ENCODE measurements at regions not wholly inside any gene's neighbourhood (a gene's known extent, or its start where the extent isn't known, plus 50 kb on each side); places are given as distances from the start of the nearest gene placed in this dataset.

- TF ChIP-seq YY1 (IDR thresholded peaks at IDR 0.05; ENCODE audit: low read depth) (no peak), NFIC (IDR thresholded peaks at IDR 0.05) (no peak), TEAD4 (IDR thresholded peaks at IDR 0.05) (no peak), TCF12 (IDR thresholded peaks at IDR 0.05; ENCODE audit: low read depth) (no peak), MAX (IDR thresholded peaks at IDR 0.05) (no peak), TAF1 (IDR thresholded peaks at IDR 0.05; ENCODE audit: low read depth) (no peak), USF1 (IDR thresholded peaks at IDR 0.05) (no peak), RAD21 (IDR thresholded peaks at IDR 0.05; ENCODE audit: low read depth) (no peak), ZBTB7A (IDR thresholded peaks at IDR 0.05; ENCODE audit: low read depth) (no peak), EP300 (IDR thresholded peaks at IDR 0.05; ENCODE audit: borderline replicate concordance) (no peak), EGR1 (IDR thresholded peaks at IDR 0.05) (no peak), CREB1 (IDR thresholded peaks at IDR 0.05; ENCODE audit: low read depth) (no peak), FOXM1 (IDR thresholded peaks at IDR 0.05; ENCODE audit: borderline replicate concordance, low read depth) (no peak), CEBPB (IDR thresholded peaks at IDR 0.05) (no peak)
- TF ChIP-seq, protein P1, sequence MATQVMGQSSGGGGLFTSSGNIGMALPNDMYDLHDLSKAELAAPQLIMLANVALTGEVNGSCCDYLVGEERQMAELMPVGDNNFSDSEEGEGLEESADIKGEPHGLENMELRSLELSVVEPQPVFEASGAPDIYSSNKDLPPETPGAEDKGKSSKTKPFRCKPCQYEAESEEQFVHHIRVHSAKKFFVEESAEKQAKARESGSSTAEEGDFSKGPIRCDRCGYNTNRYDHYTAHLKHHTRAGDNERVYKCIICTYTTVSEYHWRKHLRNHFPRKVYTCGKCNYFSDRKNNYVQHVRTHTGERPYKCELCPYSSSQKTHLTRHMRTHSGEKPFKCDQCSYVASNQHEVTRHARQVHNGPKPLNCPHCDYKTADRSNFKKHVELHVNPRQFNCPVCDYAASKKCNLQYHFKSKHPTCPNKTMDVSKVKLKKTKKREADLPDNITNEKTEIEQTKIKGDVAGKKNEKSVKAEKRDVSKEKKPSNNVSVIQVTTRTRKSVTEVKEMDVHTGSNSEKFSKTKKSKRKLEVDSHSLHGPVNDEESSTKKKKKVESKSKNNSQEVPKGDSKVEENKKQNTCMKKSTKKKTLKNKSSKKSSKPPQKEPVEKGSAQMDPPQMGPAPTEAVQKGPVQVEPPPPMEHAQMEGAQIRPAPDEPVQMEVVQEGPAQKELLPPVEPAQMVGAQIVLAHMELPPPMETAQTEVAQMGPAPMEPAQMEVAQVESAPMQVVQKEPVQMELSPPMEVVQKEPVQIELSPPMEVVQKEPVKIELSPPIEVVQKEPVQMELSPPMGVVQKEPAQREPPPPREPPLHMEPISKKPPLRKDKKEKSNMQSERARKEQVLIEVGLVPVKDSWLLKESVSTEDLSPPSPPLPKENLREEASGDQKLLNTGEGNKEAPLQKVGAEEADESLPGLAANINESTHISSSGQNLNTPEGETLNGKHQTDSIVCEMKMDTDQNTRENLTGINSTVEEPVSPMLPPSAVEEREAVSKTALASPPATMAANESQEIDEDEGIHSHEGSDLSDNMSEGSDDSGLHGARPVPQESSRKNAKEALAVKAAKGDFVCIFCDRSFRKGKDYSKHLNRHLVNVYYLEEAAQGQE (IDR thresholded peaks at IDR 0.05; ENCODE audit: low read depth) = no peak
These were observed 332.1 kb downstream of the UQCRFS1 start for GRCh38 chr19:28880735-28881401.

DNA sequence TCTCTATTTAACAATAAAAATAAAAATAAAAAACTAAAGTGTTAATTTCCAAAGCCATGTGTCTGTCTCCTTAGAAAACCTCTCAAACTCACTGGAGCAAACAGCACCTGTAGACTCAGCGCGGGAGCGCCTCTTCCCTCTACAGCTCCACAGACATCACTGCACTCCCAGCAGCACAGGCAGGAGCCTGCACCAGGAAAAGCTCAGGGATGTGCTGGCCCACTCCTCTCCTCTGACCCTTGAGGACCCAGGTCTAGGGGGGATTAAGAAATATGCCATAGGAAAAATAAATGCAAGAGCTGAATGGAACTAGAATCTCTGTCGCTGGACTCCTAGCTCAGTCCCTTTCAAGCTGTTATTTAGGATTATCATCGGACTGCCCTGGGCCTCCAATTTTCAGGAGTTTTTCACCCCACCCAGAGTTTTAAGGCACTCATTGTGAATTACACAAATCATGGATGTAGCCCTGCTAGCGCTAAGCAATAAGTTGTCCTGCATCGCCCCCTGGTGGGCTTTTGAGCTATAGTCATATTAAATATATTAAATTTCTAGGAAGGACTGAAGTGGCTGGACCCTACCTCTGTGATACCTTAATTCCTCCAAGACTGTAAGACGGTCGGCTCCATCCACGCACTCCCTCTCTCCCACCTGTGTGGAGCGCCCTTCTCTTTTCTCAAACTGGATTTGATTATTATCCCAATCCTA is 333.9 kb downstream of the UQCRFS1 start:
- no peak for TF ChIP-seq NFIC (IDR thresholded peaks at IDR 0.05)
- peak; percentile 77 for TF ChIP-seq RAD21 (IDR thresholded peaks at IDR 0.05; ENCODE audit: low read depth)

DNA sequence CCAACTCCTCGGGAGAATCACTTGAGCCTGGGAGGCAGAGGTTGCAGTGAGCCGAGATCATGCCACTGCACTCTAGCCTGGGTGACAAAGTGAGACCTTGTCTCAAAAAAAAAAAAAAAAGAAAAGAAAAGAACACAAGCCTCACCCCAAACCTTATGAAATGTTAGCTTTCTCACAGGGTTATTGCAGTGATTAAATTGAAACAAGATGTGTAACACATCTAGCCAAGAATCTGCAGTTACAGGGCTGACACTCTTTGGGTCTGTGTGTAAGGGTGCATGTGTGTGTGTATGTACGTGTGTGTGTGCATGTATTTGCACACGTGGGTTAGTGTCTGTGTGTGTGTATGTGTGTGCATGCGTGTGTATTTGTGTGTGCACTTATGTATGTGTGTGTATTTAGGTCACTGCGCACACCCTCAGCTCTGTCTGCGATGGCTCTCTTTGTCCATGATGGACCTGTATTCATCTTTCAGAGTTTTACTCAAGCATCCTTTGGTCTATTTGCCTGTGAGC is 336.3 kb downstream of the UQCRFS1 start:
- TF ChIP-seq NFIC (IDR thresholded peaks at IDR 0.05) (no peak), TCF12 (IDR thresholded peaks at IDR 0.05; ENCODE audit: low read depth) (no peak), RAD21 (IDR thresholded peaks at IDR 0.05; ENCODE audit: low read depth) (no peak), ZBTB7A (IDR thresholded peaks at IDR 0.05; ENCODE audit: low read depth) (no peak), EGR1 (IDR thresholded peaks at IDR 0.05) (no peak), TAF1 (IDR thresholded peaks at IDR 0.05; ENCODE audit: low read depth) (no peak), EP300 (IDR thresholded peaks at IDR 0.05; ENCODE audit: borderline replicate concordance) (no peak), TEAD4 (IDR thresholded peaks at IDR 0.05) (no peak), CREB1 (IDR thresholded peaks at IDR 0.05; ENCODE audit: low read depth) (no peak)
- TF ChIP-seq, protein P1 (IDR thresholded peaks at IDR 0.05; ENCODE audit: low read depth) = no peak

GRCh38 chr19:28874742-28875141 is 338.2 kb downstream of the UQCRFS1 start:
- TF ChIP-seq USF1 (IDR thresholded peaks at IDR 0.05) = no peak
- no peak for TF ChIP-seq NFIC (IDR thresholded peaks at IDR 0.05)
- no peak for TF ChIP-seq FOXM1 (IDR thresholded peaks at IDR 0.05; ENCODE audit: borderline replicate concordance, low read depth)
- no peak for TF ChIP-seq ZBTB7A (IDR thresholded peaks at IDR 0.05; ENCODE audit: low read depth)
- TF ChIP-seq TEAD4 (IDR thresholded peaks at IDR 0.05) = no peak
- TF ChIP-seq YY1 (IDR thresholded peaks at IDR 0.05; ENCODE audit: low read depth) = no peak
- no peak for TF ChIP-seq TCF12 (IDR thresholded peaks at IDR 0.05; ENCODE audit: low read depth)
- no peak for TF ChIP-seq CREB1 (IDR thresholded peaks at IDR 0.05; ENCODE audit: low read depth)
- no peak for TF ChIP-seq EGR1 (IDR thresholded peaks at IDR 0.05)
- TF ChIP-seq CEBPB (IDR thresholded peaks at IDR 0.05) = no peak
- TF ChIP-seq, protein P1 (IDR thresholded peaks at IDR 0.05; ENCODE audit: low read depth) = no peak
- no peak for TF ChIP-seq EP300 (IDR thresholded peaks at IDR 0.05; ENCODE audit: borderline replicate concordance)
- no peak for TF ChIP-seq MAX (IDR thresholded peaks at IDR 0.05)
- TF ChIP-seq RAD21 (IDR thresholded peaks at IDR 0.05; ENCODE audit: low read depth) = no peak
- TF ChIP-seq TAF1 (IDR thresholded peaks at IDR 0.05; ENCODE audit: low read depth) = no peak

All from Ishikawa (cell line).